Cerebellar cortex (tissue), 1 donor: ENCODE measurements at regions not wholly inside any gene's neighbourhood (a gene's known extent, or its start where the extent isn't known, plus 50 kb on each side); places are given as distances from the start of the nearest gene placed in this dataset.

ENCODE experiments used
- DNase-seq: peaks from one replicate; pipeline ENCODE4 v3.0.0-alpha.2; 2015; ENCODE audit warnings: low spot score

GRCh38 chr4:14636563-14636962 lies 365.7 kb upstream of the CPEB2 start:
- DNase-seq = no peak

GRCh38 chr4:14640476-14640875 lies 361.8 kb upstream of the CPEB2 start:
- DNase-seq = no peak

DNA sequence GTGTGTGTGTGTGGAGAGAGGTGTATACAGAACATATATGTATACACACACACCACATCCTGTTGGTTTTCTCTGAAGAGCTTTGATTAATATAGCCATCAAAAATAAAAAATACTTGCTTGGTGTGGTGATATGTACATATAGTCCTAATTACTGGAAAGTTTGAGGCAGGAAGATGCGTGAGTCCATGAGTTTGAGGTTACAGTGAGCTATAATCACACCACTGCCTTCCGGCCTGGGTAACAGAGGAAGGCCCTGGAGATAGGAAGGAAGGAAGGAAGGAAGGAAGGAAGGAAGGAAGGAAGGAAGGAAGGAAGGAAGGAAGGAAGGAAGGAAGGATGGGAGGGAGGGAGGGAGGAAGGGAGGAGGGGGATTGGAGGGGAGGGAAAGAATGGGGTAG lies 360.4 kb upstream of the CPEB2 start:
- no peak for DNase-seq

DNA sequence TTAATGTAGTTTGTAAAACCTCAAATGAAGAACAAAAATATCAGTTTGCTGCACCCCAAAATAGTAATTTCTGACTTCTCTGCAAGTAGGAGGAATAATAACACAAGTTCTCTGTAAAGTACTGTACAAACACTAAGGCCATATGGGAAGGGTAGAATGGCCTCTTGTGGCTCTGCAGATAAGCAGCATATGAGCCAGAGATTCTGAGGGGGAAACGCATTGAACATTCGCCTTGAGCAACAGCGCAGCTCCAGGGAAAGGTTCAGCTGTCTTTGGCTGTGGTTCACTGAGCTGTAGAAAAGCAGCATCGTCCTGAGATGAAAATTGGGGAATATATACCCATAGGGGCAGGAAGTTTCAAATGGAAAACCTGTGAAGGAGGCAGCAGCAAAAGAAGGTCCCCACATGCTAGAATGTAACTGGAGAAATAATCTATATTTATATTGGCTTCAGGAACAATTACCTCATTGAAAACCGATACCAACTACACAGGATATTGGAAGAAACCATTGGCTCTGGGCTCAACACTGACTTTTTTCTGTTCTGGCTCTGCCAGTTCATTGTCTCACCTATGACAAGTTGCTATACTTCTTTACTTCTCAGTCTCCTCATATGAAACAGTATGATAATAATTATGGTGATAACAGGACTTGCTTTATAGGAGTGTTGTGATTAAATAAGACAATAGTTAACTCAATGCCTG lies 357.6 kb upstream of the CPEB2 start:
- no peak for DNase-seq

GRCh38 chr4:14646831-14647230 lies 355.4 kb upstream of the CPEB2 start:
- DNase-seq = no peak

GRCh38 chr4:14650127-14650526 lies 352.2 kb upstream of the CPEB2 start:
- no peak for DNase-seq

DNA sequence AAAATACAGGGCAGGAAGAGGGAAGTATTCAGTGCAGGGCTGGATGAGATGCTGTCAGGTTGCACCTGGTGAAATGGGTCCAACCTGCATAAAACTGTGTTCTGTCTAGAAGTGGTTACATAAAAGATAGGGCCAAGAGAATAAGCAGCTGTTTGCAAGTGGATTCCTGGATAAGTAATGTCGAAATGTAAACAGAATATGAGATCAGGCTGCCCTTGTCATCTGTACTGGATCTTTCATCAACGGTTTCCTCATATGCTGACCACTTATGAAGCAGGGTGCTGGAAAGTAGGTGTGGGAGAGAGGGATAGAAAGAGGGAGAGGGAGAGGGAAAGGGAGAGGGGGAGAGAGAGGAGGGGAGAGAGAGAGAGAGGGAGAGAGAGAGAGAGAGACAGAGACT lies 349.8 kb upstream of the CPEB2 start:
- DNase-seq = no peak

- DNase-seq = no peak
These were observed 348.9 kb upstream of the CPEB2 start for GRCh38 chr4:14653338-14653737.

DNA sequence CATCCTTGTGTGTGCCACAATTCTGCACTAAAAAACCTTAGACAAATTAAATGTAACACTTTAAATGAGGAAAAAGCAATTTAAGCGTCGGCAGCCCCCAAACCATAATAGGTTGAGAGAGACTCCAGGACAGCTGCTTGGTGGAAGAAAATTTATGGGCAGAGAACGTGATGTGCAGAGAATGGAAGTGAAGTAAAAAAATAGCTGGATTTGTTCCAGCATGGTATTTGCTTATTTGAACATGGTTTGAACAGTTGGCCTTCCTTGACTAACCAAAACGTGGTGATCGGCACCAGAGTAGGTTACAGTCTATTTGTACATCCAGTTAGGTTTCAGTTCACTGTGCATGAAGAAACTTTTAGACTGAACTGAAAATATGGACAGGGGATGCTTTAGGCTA lies 343.0 kb upstream of the CPEB2 start:
- DNase-seq = no peak

GRCh38 chr4:14667624-14668151 lies 334.6 kb upstream of the CPEB2 start:
- DNase-seq = no peak

DNA sequence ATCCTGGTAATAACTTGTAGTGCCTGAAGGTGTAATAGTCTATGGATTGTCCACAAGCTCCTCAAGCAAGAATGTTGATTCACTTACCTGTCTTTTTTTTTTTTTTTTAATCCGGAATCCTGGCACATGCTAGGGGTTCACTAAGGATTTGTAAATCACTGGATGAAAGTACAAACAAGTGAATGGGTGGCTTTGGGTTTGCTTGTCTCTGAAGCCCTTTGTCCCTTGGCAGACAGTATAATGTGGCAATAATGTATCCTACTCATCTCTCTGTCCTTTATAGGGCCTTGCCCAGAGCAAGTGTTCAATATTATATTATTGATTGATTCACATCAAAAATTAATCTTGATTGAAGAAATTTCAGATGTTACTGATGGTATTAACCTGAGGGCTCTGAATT lies 334.0 kb upstream of the CPEB2 start:
- DNase-seq = no peak

- DNase-seq = no peak
These were observed 332.9 kb upstream of the CPEB2 start for GRCh38 chr4:14669371-14669770.

- DNase-seq = peak; percentile 5
These were observed 331.1 kb upstream of the CPEB2 start for GRCh38 chr4:14671146-14671545.

GRCh38 chr4:14675279-14675985 lies 326.8 kb upstream of the CPEB2 start:
- no peak for DNase-seq

GRCh38 chr4:14679906-14680305 lies 322.4 kb upstream of the CPEB2 start:
- no peak for DNase-seq

- no peak for DNase-seq
These were observed 321.0 kb upstream of the CPEB2 start for GRCh38 chr4:14681330-14681729.

DNA sequence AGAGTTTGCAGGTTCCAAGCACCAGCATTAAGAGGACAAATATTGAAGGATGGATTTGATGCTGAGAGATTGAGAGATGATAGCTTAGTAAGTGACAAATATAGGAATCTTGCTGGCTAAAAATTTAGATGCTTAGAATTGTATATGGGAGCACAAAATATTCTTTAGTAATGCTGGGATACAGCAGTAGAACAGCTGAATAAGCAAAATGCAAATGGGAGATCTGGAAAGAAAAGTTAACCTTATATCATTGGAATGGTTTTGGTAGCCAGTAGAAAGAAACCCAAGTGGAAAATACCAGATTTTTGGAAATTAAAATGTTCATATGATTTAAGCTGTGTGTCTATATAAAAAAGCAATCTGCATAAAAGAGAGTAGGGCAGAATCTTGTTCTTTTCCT lies 308.6 kb upstream of the CPEB2 start:
- no peak for DNase-seq

DNA sequence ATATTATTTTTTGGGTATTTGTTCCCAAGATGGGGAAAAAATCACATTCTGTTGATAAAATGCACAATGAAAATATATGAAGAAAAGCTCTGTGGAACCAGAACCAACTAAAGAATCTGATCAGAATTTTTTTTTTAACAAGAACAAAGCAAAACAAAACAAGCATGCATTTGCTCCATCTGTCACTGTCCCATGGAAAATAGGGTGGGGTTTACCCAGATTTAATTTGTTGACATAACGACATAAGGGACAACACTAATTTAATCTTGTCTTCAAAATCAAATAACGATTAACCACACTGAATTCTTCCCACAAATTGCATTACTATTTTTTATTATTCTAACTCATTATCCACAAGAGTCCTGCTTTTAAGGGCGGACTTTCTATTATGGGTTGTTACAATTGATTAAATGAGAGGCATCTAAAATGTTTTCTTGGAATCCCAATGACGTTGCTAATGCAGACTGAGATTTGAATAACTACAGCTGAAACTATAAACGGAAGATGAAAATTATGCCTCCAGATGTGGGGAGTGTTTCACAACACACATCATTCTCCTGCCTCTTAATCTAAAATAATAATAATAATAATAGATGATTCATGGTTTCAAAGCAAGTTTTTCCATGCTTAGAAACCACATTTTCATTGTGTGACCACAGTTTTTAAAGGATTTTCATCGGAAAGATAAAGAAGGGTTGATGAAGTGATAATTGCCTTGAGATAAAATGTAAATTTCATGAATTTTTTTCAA lies 307.0 kb upstream of the CPEB2 start:
- DNase-seq = no peak

GRCh38 chr4:14700083-14700482 lies 302.2 kb upstream of the CPEB2 start:
- no peak for DNase-seq

GRCh38 chr4:14700544-14700943 lies 301.7 kb upstream of the CPEB2 start:
- no peak for DNase-seq

- DNase-seq = no peak
These were observed 300.9 kb upstream of the CPEB2 start for GRCh38 chr4:14701389-14701788.

- DNase-seq = no peak
These were observed 300.4 kb upstream of the CPEB2 start for GRCh38 chr4:14701896-14702295.

GRCh38 chr4:14708574-14708973 lies 293.7 kb upstream of the CPEB2 start:
- DNase-seq = no peak
